ENCODE measurements at regions not wholly inside any gene's neighbourhood (a gene's known extent, or its start where the extent isn't known, plus 50 kb on each side); places are given as distances from the start of the nearest gene placed in this dataset.

GRCh38 chr9:29865764-29866313 is 2292.6 kb upstream of the C9orf72 start:
- TF ChIP-seq CTCF (IDR thresholded peaks at IDR 0.05; ENCODE audit: low read depth, low read length) (no peak), EZH2phosphoT487 (IDR thresholded peaks at IDR 0.05; ENCODE audit: low read depth) (no peak)
- 0 out of 2 replicates have a peak overlapping the region, but pooled peaks have one; percentile 28 for H2AFZ ChIP-seq (ENCODE audit: low read depth, low read length)

GRCh38 chr9:29866556-29866955 is 2293.3 kb upstream of the C9orf72 start:
- peak overlapping the region; percentile 28; the same call in 1 of the 2 replicates for H2AFZ ChIP-seq (ENCODE audit: low read depth, low read length)
- no peak overlapping the region for H3K4me3 ChIP-seq (ENCODE audit: low read length)
- peak overlapping the region; percentile 71 for H3K27ac ChIP-seq (ENCODE audit: low read length)
- no peaks in the 10 kb centered on the region for H3K27me3 ChIP-seq (ENCODE audit: low read depth, low read length)
- H3K4me2 ChIP-seq (ENCODE audit: low read length): peak overlapping the region; percentile 35
- no peaks in the 10 kb centered on the region for H3K79me2 ChIP-seq (ENCODE audit: low read length)
- H3K9me3 ChIP-seq (ENCODE audit: insufficient read depth, low read length): no peaks in the 10 kb centered on the region
- peaks cover 20% of the 10 kb centered on the region for H3K4me1 ChIP-seq (ENCODE audit: low read length)
- no peak for TF ChIP-seq CTCF (IDR thresholded peaks at IDR 0.05; ENCODE audit: low read depth, low read length)
- TF ChIP-seq EZH2phosphoT487 (IDR thresholded peaks at IDR 0.05; ENCODE audit: low read depth): no peak
- H4K20me1 ChIP-seq (ENCODE audit: insufficient read depth, low read length): no peaks in the 10 kb centered on the region
- H3K9ac ChIP-seq (ENCODE audit: low read length): no peak overlapping the region
- H3K36me3 ChIP-seq (replicated peaks; ENCODE audit: low read depth, low read length): peaks cover 3% of the 10 kb centered on the region

More at GRCh38 chr9:29865764-29866313, 2292.6 kb upstream of the C9orf72 start:
- H3K79me2 ChIP-seq (ENCODE audit: low read length): no peaks in the 10 kb centered on the region
- no peaks in the 10 kb centered on the region for H3K9me3 ChIP-seq (ENCODE audit: insufficient read depth, low read length)
- no peak overlapping the region for H3K4me3 ChIP-seq (ENCODE audit: low read length)
- no peak overlapping the region for H3K9ac ChIP-seq (ENCODE audit: low read length)
- H3K4me2 ChIP-seq (ENCODE audit: low read length): 0 out of 2 replicates have a peak overlapping the region, but pooled peaks have one; percentile 35
- no peaks in the 10 kb centered on the region for H3K36me3 ChIP-seq (replicated peaks; ENCODE audit: low read depth, low read length)
- H3K27me3 ChIP-seq (ENCODE audit: low read depth, low read length): no peaks in the 10 kb centered on the region
- peak overlapping the region; percentile 71 for H3K27ac ChIP-seq (ENCODE audit: low read length)
- peaks cover 20% of the 10 kb centered on the region for H3K4me1 ChIP-seq (ENCODE audit: low read length)
- H4K20me1 ChIP-seq (ENCODE audit: insufficient read depth, low read length): no peaks in the 10 kb centered on the region

GRCh38 chr9:29873579-29873978 is 2300.3 kb upstream of the C9orf72 start:
- Histone ChIP-seq H2AFZ (ENCODE audit: low read depth, low read length) (no peak overlapping the region), H3K9me3 (ENCODE audit: insufficient read depth, low read length) (0 out of 2 replicates have a peak, but pooled peaks cover 9% of the 10 kb centered on the region), H3K4me2 (ENCODE audit: low read length) (no peak overlapping the region), H3K27ac (ENCODE audit: low read length) (no peak overlapping the region), H3K4me1 (ENCODE audit: low read length) (peaks cover 4% of the 10 kb centered on the region; the same call in 1 of the 2 replicates), H3K9ac (ENCODE audit: low read length) (no peak overlapping the region), H3K4me3 (ENCODE audit: low read length) (no peak overlapping the region), H3K27me3 (ENCODE audit: low read depth, low read length) (no peaks in the 10 kb centered on the region), H3K36me3 (replicated peaks; ENCODE audit: low read depth, low read length) (peaks cover 34% of the 10 kb centered on the region), H4K20me1 (ENCODE audit: insufficient read depth, low read length) (no peaks in the 10 kb centered on the region), H3K79me2 (ENCODE audit: low read length) (no peaks in the 10 kb centered on the region)
- TF ChIP-seq EZH2phosphoT487 (IDR thresholded peaks at IDR 0.05; ENCODE audit: low read depth) (no peak), CTCF (IDR thresholded peaks at IDR 0.05; ENCODE audit: low read depth, low read length) (no peak)

GRCh38 chr9:29875547-29875946 is 2302.3 kb upstream of the C9orf72 start:
- Histone ChIP-seq H2AFZ (ENCODE audit: low read depth, low read length) (no peak overlapping the region), H4K20me1 (ENCODE audit: insufficient read depth, low read length) (no peaks in the 10 kb centered on the region), H3K4me3 (ENCODE audit: low read length) (no peak overlapping the region), H3K9me3 (ENCODE audit: insufficient read depth, low read length) (0 out of 2 replicates have a peak, but pooled peaks cover 9% of the 10 kb centered on the region), H3K36me3 (replicated peaks; ENCODE audit: low read depth, low read length) (peaks cover 37% of the 10 kb centered on the region), H3K79me2 (ENCODE audit: low read length) (no peaks in the 10 kb centered on the region), H3K9ac (ENCODE audit: low read length) (no peak overlapping the region), H3K4me2 (ENCODE audit: low read length) (no peak overlapping the region), H3K27ac (ENCODE audit: low read length) (no peak overlapping the region), H3K27me3 (ENCODE audit: low read depth, low read length) (no peaks in the 10 kb centered on the region), H3K4me1 (ENCODE audit: low read length) (peaks cover 4% of the 10 kb centered on the region; the same call in 1 of the 2 replicates)
- TF ChIP-seq CTCF (IDR thresholded peaks at IDR 0.05; ENCODE audit: low read depth, low read length) (no peak), EZH2phosphoT487 (IDR thresholded peaks at IDR 0.05; ENCODE audit: low read depth) (no peak)
